Gastrocnemius medialis (tissue), 4 donors: ENCODE measurements at regions not wholly inside any gene's neighbourhood (a gene's known extent, or its start where the extent isn't known, plus 50 kb on each side); places are given as distances from the start of the nearest gene placed in this dataset.
"Not testable (repeated sequence)": the region's sequence is repeated elsewhere in the genome, so short reads cannot be mapped to it uniquely, and the experiment has no call there.

Source experiments
- ATAC-seq, 2 donors: fragments of 150-250 bp; one replicate each; pipeline ENCODE4 v1.9.1; 2016
- DNase-seq, 2 donors: peaks; one replicate each; pipeline ENCODE4 v3.0.0-alpha.2; 2019
- H3K27ac ChIP-seq, 4 donors: fragments of 200-600 bp; sonication (generic); 1 replicate in 1 of 4; 2 replicates in 3 of 4; pipeline ENCODE4 v1.5.1; 2016 to 2018; ENCODE audit warnings: mild to moderate bottlenecking in 2 of 4, moderate library complexity in 1 of 4
- H3K27me3 ChIP-seq, 3 donors: fragments of 200-600 bp; sonication (generic) in 2 of 3; 1 replicate in 1 of 3; 2 replicates in 2 of 3; pipeline versions ENCODE4 v1.5.1 to v1.6.0; 2016 to 2019; ENCODE audit warnings: mild to moderate bottlenecking in 1 of 3, moderate library complexity in 1 of 3
- H3K36me3 ChIP-seq, 2 donors: fragments of 200-600 bp; sonication (generic) in 1 of 2; one replicate each; pipeline ENCODE4 v1.5.1; 2017 to 2018
- H3K4me1 ChIP-seq, 2 donors: fragments of 200-600 bp; sonication (generic) in 1 of 2; one replicate each; pipeline ENCODE4 v1.5.1; 2016 to 2017; ENCODE audit warnings: mild to moderate bottlenecking in 2 of 2
- H3K4me3 ChIP-seq, 4 donors: fragments of 200-600 bp; sonication (generic) in 3 of 4; 1 replicate in 1 of 4; 2 replicates in 3 of 4; pipeline ENCODE4 v1.5.1; 2016 to 2019; ENCODE audit warnings: mild to moderate bottlenecking in 2 of 4
- H3K9me3 ChIP-seq, 3 donors: fragments of 200-600 bp; sonication (generic) in 2 of 3; 1 replicate in 1 of 3; 2 replicates in 2 of 3; pipeline ENCODE4 v1.5.1; 2016 to 2019
- POLR2A ChIP-seq, 2 donors: fragments of 450-650 bp; IDR thresholded peaks; one replicate each; pipeline ENCODE4 v1.6.1; 2017; ENCODE audit warnings: antibody characterized with exemption in 2 of 2, mild to moderate bottlenecking in 2 of 2, moderate library complexity in 2 of 2
- in situ Hi-C, 4 donors: fragments of 200-750 bp; cut with MboI; loops; one replicate each; pipeline versions ENCODE4 v1.15.0 to v1.8.0; 2017; ENCODE audit warnings: low sequenced_read_pairs in 4 of 4
- intact Hi-C: fragments of 100-400 bp; cut with DNase I; formaldehyde crosslinking; loops from one replicate; pipeline ENCODE4 v1.15.1; 2023; ENCODE audit warnings: low total_unique reads

GRCh38 chr12:22130671-22131070 is 84.7 kb downstream of the CMAS start:
- no peaks in the 10 kb centered on the region for H3K27me3 ChIP-seq
- H3K27ac ChIP-seq: no peak overlapping the region
- DNase-seq: no peak
- H3K9me3 ChIP-seq: no peaks in the 10 kb centered on the region
- in situ Hi-C loops (no loop called here), intact Hi-C loops (no loop called here)
- no peak overlapping the region for H3K4me3 ChIP-seq
- TF ChIP-seq POLR2A (IDR thresholded peaks at IDR 0.05): no peak
- no peaks in the 10 kb centered on the region for H3K4me1 ChIP-seq
- ATAC-seq: no peak
- H3K36me3 ChIP-seq: no peaks in the 10 kb centered on the region

DNA sequence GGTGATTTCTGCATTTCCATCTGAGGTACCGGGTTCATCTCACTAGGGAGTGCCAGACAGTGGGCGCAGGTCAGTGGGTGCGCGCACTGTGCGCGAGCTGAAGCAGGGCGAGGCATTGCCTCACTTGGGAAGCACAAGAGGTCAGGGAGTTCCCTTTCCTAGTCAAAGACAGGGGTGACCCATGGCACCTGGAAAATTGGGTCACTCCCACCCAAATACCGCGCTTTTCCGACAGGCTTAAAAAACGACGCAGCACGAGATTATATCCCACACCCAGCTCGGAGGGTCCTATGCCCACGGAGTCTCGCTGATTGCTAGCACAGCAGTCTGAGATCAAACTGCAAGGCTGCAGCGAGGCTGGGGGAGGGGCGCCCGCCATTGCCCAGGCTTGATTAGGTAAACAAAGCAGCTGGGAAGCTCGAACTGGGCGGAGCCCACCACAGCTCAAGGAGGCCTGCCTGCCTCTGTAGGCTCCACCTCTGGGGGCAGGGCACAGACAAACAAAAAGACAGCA is 90.6 kb downstream of the CMAS start:
- in situ Hi-C loops, H3K4me3 ChIP-seq, H3K27me3 ChIP-seq, H3K27ac ChIP-seq, intact Hi-C loops, DNase-seq, H3K4me1 ChIP-seq, H3K36me3 ChIP-seq, H3K9me3 ChIP-seq, ATAC-seq: not testable (repeated sequence)
